ENCODE measurements at regions not wholly inside any gene's neighbourhood (a gene's known extent, or its start where the extent isn't known, plus 50 kb on each side); places are given as distances from the start of the nearest gene placed in this dataset.

GRCh38 chr13:97843189-97843588 is 110.3 kb upstream of the IPO5 start:
- Histone ChIP-seq H3K36me3 (ENCODE audit: control insufficient read depth, insufficient read depth, low read length) (no peaks in the 10 kb centered on the region), H3K9me3 (ENCODE audit: control insufficient read depth, insufficient read depth, low read depth, low read length) (no peaks in the 10 kb centered on the region), H3K4me3 (ENCODE audit: low read depth in 2 of 2, low read length in 2 of 2) (no peak overlapping the region), H3K4me1 (ENCODE audit: control insufficient read depth, insufficient read depth, low read length) (no peaks in the 10 kb centered on the region), H3K27me3 (ENCODE audit: control insufficient read depth, insufficient read depth, low read length) (peaks cover 8% of the 10 kb centered on the region), H3K27ac (ENCODE audit: low read length) (no peak overlapping the region)
- TF ChIP-seq REST (IDR thresholded peaks at IDR 0.05; ENCODE audit: insufficient read depth in 1 of 2, low read depth in 2 of 2, low read length in 1 of 2): no peak
- TF ChIP-seq CTCF (IDR thresholded peaks at IDR 0.05): no peak
- TF ChIP-seq TCF7L2 (IDR thresholded peaks at IDR 0.05; ENCODE audit: low read depth, low read length): no peak
- no peak for TF ChIP-seq POLR2AphosphoS5 (IDR thresholded peaks at IDR 0.05; ENCODE audit: low read depth, low read length)
- no peak for TF ChIP-seq SIN3A (IDR thresholded peaks at IDR 0.05; ENCODE audit: borderline replicate concordance, insufficient read depth, low read depth, low read length)
- intact Hi-C loops (cut with micrococcal nuclease; ENCODE audit: unreplicated experiment) (no loop called here), in situ Hi-C loops (cut with HindIII; ENCODE audit: low pct_unique_long_range_greater_than_20kb, low sequenced_read_pairs) (no loop called here)
- ChIA-PET POLR2A (no interaction called here), CTCF (no interaction called here)
- BruUV-seq (replicated peaks): no TSS peak
- DNase-seq (ENCODE audit: low read depth, low spot score): no peak
- no peak for ATAC-seq

GRCh38 chr13:97844151-97844550 is 109.3 kb upstream of the IPO5 start:
- POLR2A ChIA-PET: no interaction called here
- intact Hi-C loops (cut with micrococcal nuclease; ENCODE audit: unreplicated experiment) (no loop called here), in situ Hi-C loops (cut with HindIII; ENCODE audit: low pct_unique_long_range_greater_than_20kb, low sequenced_read_pairs) (no loop called here)
- no peaks in the 10 kb centered on the region for H3K4me1 ChIP-seq (ENCODE audit: control insufficient read depth, insufficient read depth, low read length)
- BruUV-seq (replicated peaks): no TSS peak
- no peaks in the 10 kb centered on the region for H3K9me3 ChIP-seq (ENCODE audit: control insufficient read depth, insufficient read depth, low read depth, low read length)
- DNase-seq (ENCODE audit: low read depth, low spot score) (no peak), ATAC-seq (no peak)
- TF ChIP-seq TCF7L2 (IDR thresholded peaks at IDR 0.05; ENCODE audit: low read depth, low read length) (no peak), SIN3A (IDR thresholded peaks at IDR 0.05; ENCODE audit: borderline replicate concordance, insufficient read depth, low read depth, low read length) (no peak), CTCF (IDR thresholded peaks at IDR 0.05) (no peak), POLR2AphosphoS5 (IDR thresholded peaks at IDR 0.05; ENCODE audit: low read depth, low read length) (no peak), REST (IDR thresholded peaks at IDR 0.05; ENCODE audit: insufficient read depth in 1 of 2, low read depth in 2 of 2, low read length in 1 of 2) (no peak)
- no peak overlapping the region for H3K27ac ChIP-seq (ENCODE audit: low read length)
- no peak overlapping the region for H3K4me3 ChIP-seq (ENCODE audit: low read depth in 2 of 2, low read length in 2 of 2)
- CTCF ChIA-PET: no interaction called here
- no peaks in the 10 kb centered on the region for H3K36me3 ChIP-seq (ENCODE audit: control insufficient read depth, insufficient read depth, low read length)
- peaks cover 8% of the 10 kb centered on the region for H3K27me3 ChIP-seq (ENCODE audit: control insufficient read depth, insufficient read depth, low read length)
